Gastrocnemius medialis (tissue), 4 donors: ENCODE measurements at regions not wholly inside any gene's neighbourhood (a gene's known extent, or its start where the extent isn't known, plus 50 kb on each side); places are given as distances from the start of the nearest gene placed in this dataset.

Experiments used
- ATAC-seq, 2 donors: fragments of 150-250 bp; one replicate each; pipeline ENCODE4 v1.9.1; 2016
- DNase-seq, 2 donors: peaks; one replicate each; pipeline ENCODE4 v3.0.0-alpha.2; 2019
- H3K27ac ChIP-seq, 4 donors: fragments of 200-600 bp; sonication (generic); 1 replicate in 1 of 4; 2 replicates in 3 of 4; pipeline ENCODE4 v1.5.1; 2016 to 2018; ENCODE audit warnings: mild to moderate bottlenecking in 2 of 4, moderate library complexity in 1 of 4
- H3K27me3 ChIP-seq, 3 donors: fragments of 200-600 bp; sonication (generic) in 2 of 3; 1 replicate in 1 of 3; 2 replicates in 2 of 3; pipeline versions ENCODE4 v1.5.1 to v1.6.0; 2016 to 2019; ENCODE audit warnings: mild to moderate bottlenecking in 1 of 3, moderate library complexity in 1 of 3
- H3K36me3 ChIP-seq, 2 donors: fragments of 200-600 bp; sonication (generic) in 1 of 2; one replicate each; pipeline ENCODE4 v1.5.1; 2017 to 2018
- H3K4me1 ChIP-seq, 2 donors: fragments of 200-600 bp; sonication (generic) in 1 of 2; one replicate each; pipeline ENCODE4 v1.5.1; 2016 to 2017; ENCODE audit warnings: mild to moderate bottlenecking in 2 of 2
- H3K4me3 ChIP-seq, 4 donors: fragments of 200-600 bp; sonication (generic) in 3 of 4; 1 replicate in 1 of 4; 2 replicates in 3 of 4; pipeline ENCODE4 v1.5.1; 2016 to 2019; ENCODE audit warnings: mild to moderate bottlenecking in 2 of 4
- H3K9me3 ChIP-seq, 3 donors: fragments of 200-600 bp; sonication (generic) in 2 of 3; 1 replicate in 1 of 3; 2 replicates in 2 of 3; pipeline ENCODE4 v1.5.1; 2016 to 2019
- POLR2A ChIP-seq, 2 donors: fragments of 450-650 bp; IDR thresholded peaks; one replicate each; pipeline ENCODE4 v1.6.1; 2017; ENCODE audit warnings: antibody characterized with exemption in 2 of 2, mild to moderate bottlenecking in 2 of 2, moderate library complexity in 2 of 2
- in situ Hi-C, 4 donors: fragments of 200-750 bp; cut with MboI; loops; one replicate each; pipeline versions ENCODE4 v1.15.0 to v1.8.0; 2017; ENCODE audit warnings: low sequenced_read_pairs in 4 of 4
- intact Hi-C: fragments of 100-400 bp; cut with DNase I; formaldehyde crosslinking; loops from one replicate; pipeline ENCODE4 v1.15.1; 2023; ENCODE audit warnings: low total_unique reads
- TF ChIP-seq, protein P1 (sequence below), 5 experiments: fragments of 450-650 bp in 3 of 5; fragments of 200-600 bp in 2 of 5; sonication (generic) in 2 of 5; IDR thresholded peaks in 4 of 5; conservative IDR thresholded peaks in 1 of 5; 1 replicate in 4 of 5; 2 replicates in 1 of 5; pipeline ENCODE4 v1.5.1; 2016 to 2019; ENCODE audit warnings: antibody characterized with exemption in 5 of 5, mild to moderate bottlenecking in 3 of 5, moderate library complexity in 3 of 5

DNA sequence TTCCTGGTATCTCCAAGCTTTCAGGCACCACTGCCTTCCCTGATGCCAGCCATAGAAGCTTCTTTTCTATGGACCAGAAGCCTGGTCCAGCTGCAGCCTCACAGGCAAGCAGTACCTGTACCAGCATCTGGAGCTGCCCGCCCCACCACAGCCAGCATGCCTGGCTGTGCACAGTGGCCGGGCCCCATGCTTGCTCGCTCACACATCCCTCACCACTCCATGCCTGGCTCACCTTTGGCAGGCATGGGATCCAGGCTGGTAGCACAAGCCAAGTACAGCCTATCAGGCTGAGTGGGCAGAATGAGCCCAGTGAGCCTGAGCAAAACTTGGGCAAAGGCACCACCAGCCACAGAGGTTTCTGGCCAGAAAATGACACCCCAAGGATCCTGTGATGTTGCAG, 93.4 kb downstream of the TPRA1 start:
- in situ Hi-C loops (no loop called here), intact Hi-C loops (no loop called here)
- TF ChIP-seq POLR2A (IDR thresholded peaks at IDR 0.05): no peak
- TF ChIP-seq, protein P1, sequence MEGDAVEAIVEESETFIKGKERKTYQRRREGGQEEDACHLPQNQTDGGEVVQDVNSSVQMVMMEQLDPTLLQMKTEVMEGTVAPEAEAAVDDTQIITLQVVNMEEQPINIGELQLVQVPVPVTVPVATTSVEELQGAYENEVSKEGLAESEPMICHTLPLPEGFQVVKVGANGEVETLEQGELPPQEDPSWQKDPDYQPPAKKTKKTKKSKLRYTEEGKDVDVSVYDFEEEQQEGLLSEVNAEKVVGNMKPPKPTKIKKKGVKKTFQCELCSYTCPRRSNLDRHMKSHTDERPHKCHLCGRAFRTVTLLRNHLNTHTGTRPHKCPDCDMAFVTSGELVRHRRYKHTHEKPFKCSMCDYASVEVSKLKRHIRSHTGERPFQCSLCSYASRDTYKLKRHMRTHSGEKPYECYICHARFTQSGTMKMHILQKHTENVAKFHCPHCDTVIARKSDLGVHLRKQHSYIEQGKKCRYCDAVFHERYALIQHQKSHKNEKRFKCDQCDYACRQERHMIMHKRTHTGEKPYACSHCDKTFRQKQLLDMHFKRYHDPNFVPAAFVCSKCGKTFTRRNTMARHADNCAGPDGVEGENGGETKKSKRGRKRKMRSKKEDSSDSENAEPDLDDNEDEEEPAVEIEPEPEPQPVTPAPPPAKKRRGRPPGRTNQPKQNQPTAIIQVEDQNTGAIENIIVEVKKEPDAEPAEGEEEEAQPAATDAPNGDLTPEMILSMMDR (IDR thresholded peaks at IDR 0.05 in 4 of 5, conservative IDR thresholded peaks at IDR 0.05 in 1 of 5): no peak
- Histone ChIP-seq H3K4me1 (no peaks in the 10 kb centered on the region), H3K27me3 (peaks cover 0 to 4% (median 0%) of the 10 kb centered on the region in 3 donors), H3K4me3 (no peak overlapping the region), H3K36me3 (no peaks in the 10 kb centered on the region), H3K27ac (no peak overlapping the region), H3K9me3 (no peaks in the 10 kb centered on the region)
- ATAC-seq: no peak
- DNase-seq: no peak

DNA sequence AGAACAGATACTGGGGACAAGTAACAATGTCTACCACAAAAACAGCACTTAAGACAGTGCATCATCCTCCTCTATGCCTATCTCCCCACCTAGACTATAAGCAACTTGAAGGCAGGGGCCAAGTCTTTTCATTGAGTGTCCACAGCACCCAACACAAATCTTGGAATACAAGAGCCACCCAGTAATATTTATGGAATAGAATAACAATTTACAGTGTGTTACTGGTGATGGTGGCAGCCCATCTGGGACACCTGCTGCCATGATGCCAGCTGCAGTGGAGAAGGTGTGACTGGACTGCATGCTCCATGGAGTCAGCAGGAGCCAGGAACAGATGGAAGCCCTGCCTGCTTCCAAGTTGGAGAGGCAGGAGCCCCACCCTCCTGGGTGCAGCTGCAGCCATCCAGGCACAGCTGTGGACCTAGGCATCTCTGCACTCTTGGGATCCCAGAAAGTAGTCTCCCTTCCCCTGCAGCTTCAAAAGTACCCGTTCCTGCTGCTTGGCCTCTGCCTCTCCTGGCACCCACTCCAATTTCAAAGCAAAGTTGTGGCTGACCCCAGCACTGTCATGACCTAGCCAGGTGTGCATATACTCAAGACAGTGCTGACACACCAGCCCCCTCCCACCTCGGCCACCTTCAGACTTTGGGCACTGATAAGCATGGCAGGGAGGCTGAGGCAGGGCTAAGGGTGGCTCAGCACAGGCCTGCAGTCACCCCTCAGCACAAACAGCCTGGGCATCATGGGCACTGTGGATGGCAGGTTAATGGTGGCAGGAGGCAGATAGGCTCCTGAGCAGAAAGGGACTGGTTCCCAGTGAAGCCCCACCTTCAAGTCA, 94.5 kb downstream of the TPRA1 start:
- Histone ChIP-seq H3K27me3 (peaks cover 0 to 4% (median 0%) of the 10 kb centered on the region in 3 donors), H3K9me3 (no peaks in the 10 kb centered on the region), H3K4me1 (no peaks in the 10 kb centered on the region), H3K27ac (no peak overlapping the region), H3K4me3 (no peak overlapping the region), H3K36me3 (no peaks in the 10 kb centered on the region)
- intact Hi-C loops (no loop called here), in situ Hi-C loops (no loop called here)
- ATAC-seq: no peak
- DNase-seq: no peak
- TF ChIP-seq POLR2A (IDR thresholded peaks at IDR 0.05): no peak
- TF ChIP-seq, protein P1 (IDR thresholded peaks at IDR 0.05 in 4 of 5, conservative IDR thresholded peaks at IDR 0.05 in 1 of 5): no peak

DNA sequence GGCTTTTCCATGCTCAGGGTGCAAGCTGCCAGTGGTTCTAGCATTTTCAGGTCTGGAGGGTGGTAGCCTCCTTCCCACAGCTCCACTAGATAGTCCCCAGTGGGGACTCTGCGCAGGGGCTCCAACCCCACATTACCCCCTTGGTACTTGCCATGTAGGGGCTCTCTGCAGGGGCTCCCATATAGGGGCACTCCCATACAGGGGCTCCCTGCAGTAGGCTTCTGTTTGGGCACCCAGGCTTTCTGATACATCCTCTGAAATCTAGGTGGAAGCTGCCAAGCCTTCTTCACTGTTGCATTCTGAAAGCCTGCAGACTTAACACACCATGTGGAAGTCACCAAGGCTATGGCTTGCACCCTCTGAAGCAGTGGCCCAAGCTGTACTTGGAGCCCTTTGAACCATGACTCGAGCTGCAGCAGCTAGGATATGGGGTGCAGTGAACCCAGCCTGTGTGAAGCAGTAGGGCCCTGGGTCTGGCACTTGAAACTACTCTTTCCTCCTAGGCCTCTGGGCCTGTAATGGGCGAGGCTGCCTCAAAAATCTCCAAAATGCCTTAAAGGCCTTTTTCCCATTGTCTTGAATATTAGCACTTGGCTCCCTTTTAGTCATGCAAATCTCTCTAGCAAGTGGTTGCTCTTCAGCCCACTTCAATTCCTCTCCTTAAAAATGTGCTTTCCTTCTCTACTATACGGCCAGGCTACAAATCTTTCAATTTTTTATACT, 96.4 kb downstream of the TPRA1 start:
- ATAC-seq: no peak
- intact Hi-C loops: no loop called here
- TF ChIP-seq POLR2A (IDR thresholded peaks at IDR 0.05): no peak
- TF ChIP-seq, protein P1 (IDR thresholded peaks at IDR 0.05 in 4 of 5, conservative IDR thresholded peaks at IDR 0.05 in 1 of 5): no peak

DNA sequence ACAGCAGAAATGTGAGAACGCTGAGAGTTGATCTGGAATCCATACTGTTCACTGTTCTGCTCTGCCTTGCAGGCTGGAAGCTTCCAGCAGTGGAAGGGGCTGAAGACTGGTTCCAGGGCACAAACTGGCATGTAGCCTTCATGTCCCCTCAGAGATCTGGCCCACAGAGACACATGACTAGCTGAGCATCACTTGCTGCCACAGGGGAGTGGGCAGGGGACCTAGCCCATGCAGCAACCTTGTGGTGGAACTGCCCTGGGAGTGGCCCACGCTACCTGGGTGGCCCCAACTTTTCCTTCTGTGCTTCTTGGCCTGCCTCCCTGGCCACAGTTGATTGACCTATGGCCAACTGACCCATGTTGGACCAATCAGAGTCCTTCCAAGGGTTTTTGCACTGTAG, 98.1 kb downstream of the TPRA1 start:
- Histone ChIP-seq H3K36me3 (no peaks in the 10 kb centered on the region), H3K4me1 (no peaks in the 10 kb centered on the region), H3K27ac (no peak overlapping the region), H3K9me3 (no peaks in the 10 kb centered on the region), H3K4me3 (no peak overlapping the region), H3K27me3 (no peaks in the 10 kb centered on the region)
- intact Hi-C loops (no loop called here), in situ Hi-C loops (no loop called here)
- no peak for TF ChIP-seq POLR2A (IDR thresholded peaks at IDR 0.05)
- TF ChIP-seq, protein P1 (IDR thresholded peaks at IDR 0.05 in 4 of 5, conservative IDR thresholded peaks at IDR 0.05 in 1 of 5): no peak
- no peak for DNase-seq
- ATAC-seq: no peak

More for the DNA sequence above, 96.4 kb downstream of the TPRA1 start:
- in situ Hi-C loops: no loop called here
- H3K27me3 ChIP-seq: no peaks in the 10 kb centered on the region
- no peak overlapping the region for H3K27ac ChIP-seq
- H3K9me3 ChIP-seq: no peaks in the 10 kb centered on the region
- no peaks in the 10 kb centered on the region for H3K36me3 ChIP-seq
- DNase-seq: no peak
- no peaks in the 10 kb centered on the region for H3K4me1 ChIP-seq
- no peak overlapping the region for H3K4me3 ChIP-seq
